Esophagus squamous epithelium (tissue), 4 donors: ENCODE measurements at regions not wholly inside any gene's neighbourhood (a gene's known extent, or its start where the extent isn't known, plus 50 kb on each side); places are given as distances from the start of the nearest gene placed in this dataset.

ENCODE experiments used
- POLR2A ChIP-seq, 4 donors: fragments of 450-650 bp; IDR thresholded peaks; one replicate each; pipeline ENCODE4 v1.6.1; 2017; ENCODE audit warnings: antibody characterized with exemption in 4 of 4, mild to moderate bottlenecking in 4 of 4, moderate library complexity in 3 of 4
- TF ChIP-seq, protein P1 (sequence below), 6 experiments: fragments of 450-650 bp in 4 of 6; fragments of 200-600 bp in 2 of 6; sonication (generic) in 2 of 6; IDR thresholded peaks; one replicate each; pipeline ENCODE4 v1.5.1; 2016 to 2019; ENCODE audit warnings: antibody characterized with exemption in 6 of 6, mild to moderate bottlenecking in 4 of 6, moderate library complexity in 4 of 6

DNA sequence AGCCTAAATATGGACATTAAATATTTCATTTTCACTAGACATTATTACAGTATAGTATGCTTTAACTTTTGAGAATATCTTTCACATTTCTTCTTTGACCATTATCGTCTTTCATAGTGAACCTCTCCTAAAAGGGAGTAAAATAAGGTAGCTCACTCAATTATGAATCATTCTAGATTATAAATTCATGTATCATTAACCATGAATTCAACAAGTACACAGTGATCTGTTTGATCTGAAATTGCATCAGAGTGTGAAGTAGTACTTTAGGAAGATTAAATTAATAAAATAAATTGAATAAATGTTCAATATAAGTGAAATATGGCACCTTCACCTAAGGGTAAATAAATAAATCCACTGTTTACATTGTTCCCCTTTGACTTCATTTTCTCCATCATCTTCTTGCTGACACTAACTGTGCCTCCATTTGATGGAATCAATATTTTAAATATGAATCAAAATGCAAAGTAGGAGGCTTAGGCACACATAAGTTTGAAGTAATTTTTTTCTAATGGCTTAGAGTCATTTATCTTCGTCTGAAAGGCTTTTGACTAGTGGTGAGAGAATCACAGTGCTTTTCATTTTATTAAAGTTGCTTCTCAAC, 174.1 kb upstream of the MDFIC2 start:
- TF ChIP-seq, protein P1, sequence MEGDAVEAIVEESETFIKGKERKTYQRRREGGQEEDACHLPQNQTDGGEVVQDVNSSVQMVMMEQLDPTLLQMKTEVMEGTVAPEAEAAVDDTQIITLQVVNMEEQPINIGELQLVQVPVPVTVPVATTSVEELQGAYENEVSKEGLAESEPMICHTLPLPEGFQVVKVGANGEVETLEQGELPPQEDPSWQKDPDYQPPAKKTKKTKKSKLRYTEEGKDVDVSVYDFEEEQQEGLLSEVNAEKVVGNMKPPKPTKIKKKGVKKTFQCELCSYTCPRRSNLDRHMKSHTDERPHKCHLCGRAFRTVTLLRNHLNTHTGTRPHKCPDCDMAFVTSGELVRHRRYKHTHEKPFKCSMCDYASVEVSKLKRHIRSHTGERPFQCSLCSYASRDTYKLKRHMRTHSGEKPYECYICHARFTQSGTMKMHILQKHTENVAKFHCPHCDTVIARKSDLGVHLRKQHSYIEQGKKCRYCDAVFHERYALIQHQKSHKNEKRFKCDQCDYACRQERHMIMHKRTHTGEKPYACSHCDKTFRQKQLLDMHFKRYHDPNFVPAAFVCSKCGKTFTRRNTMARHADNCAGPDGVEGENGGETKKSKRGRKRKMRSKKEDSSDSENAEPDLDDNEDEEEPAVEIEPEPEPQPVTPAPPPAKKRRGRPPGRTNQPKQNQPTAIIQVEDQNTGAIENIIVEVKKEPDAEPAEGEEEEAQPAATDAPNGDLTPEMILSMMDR (IDR thresholded peaks at IDR 0.05) = no peak
- no peak for TF ChIP-seq POLR2A (IDR thresholded peaks at IDR 0.05)
